Mesendoderm (in vitro differentiated cells): ENCODE measurements at regions not wholly inside any gene's neighbourhood (a gene's known extent, or its start where the extent isn't known, plus 50 kb on each side); places are given as distances from the start of the nearest gene placed in this dataset.

Experiments
- DNase-seq: peaks from one replicate; pipeline ENCODE4 v3.0.0; 2013
- H2AK5ac ChIP-seq: 2 replicates; pipeline ENCODE4 v1.6.1; 2013; ENCODE audit warnings: low read length, inconsistent platforms
- H2BK120ac ChIP-seq: 2 replicates; pipeline ENCODE4 v1.6.1; 2013; ENCODE audit warnings: low read depth, mild to moderate bottlenecking, low read length, moderate library complexity, mixed read lengths
- H2BK15ac ChIP-seq: replicated peaks from 2 replicates; pipeline ENCODE4 v1.6.1; 2013; ENCODE audit warnings: low read depth, mild to moderate bottlenecking, moderate library complexity
- H2BK5ac ChIP-seq: 2 replicates; pipeline ENCODE4 v1.6.1; 2013; ENCODE audit warnings: low read length, inconsistent platforms
- H3K18ac ChIP-seq: 2 replicates; pipeline ENCODE4 v1.6.1; 2013; ENCODE audit warnings: mild to moderate bottlenecking, low read length, mixed read lengths
- H3K23ac ChIP-seq: one replicate; pipeline ENCODE4 v1.6.1; 2013; ENCODE audit warnings: low read length
- H3K27ac ChIP-seq: 2 replicates; pipeline ENCODE4 v1.5.1; 2013; ENCODE audit warnings: low read depth, mild to moderate bottlenecking, inconsistent platforms, low read length, moderate library complexity
- H3K27me3 ChIP-seq: 2 replicates; pipeline ENCODE4 v1.6.1; 2013; ENCODE audit warnings: low read length, control low read depth, mild to moderate bottlenecking, inconsistent platforms; ENCODE audit not compliant: insufficient read depth, poor library complexity
- H3K36me3 ChIP-seq: 2 replicates; pipeline ENCODE4 v1.6.1; 2013; ENCODE audit warnings: low read length, inconsistent platforms; ENCODE audit not compliant: control insufficient read depth, insufficient read depth
- H3K4ac ChIP-seq: one replicate; pipeline ENCODE4 v1.6.1; 2013; ENCODE audit warnings: low read depth, mild to moderate bottlenecking, low read length, moderate library complexity
- H3K4me1 ChIP-seq: 2 replicates; pipeline ENCODE4 v1.6.1; 2013; ENCODE audit warnings: low read depth, low read length, inconsistent platforms; ENCODE audit not compliant: control insufficient read depth
- H3K4me2 ChIP-seq: 2 replicates; pipeline ENCODE4 v1.6.1; 2013; ENCODE audit warnings: low read length
- H3K4me3 ChIP-seq: 2 replicates; pipeline ENCODE4 v1.5.1; 2013; ENCODE audit warnings: mild to moderate bottlenecking, low read length
- H3K56ac ChIP-seq: one replicate; pipeline ENCODE4 v1.6.1; 2013; ENCODE audit warnings: low read length
- H3K79me1 ChIP-seq: 2 replicates; pipeline ENCODE4 v1.6.1; 2013; ENCODE audit warnings: low read length, inconsistent platforms
- H3K79me2 ChIP-seq: 2 replicates; pipeline ENCODE4 v1.6.1; 2013; ENCODE audit warnings: mild to moderate bottlenecking, low read length; ENCODE audit not compliant: control insufficient read depth, insufficient read depth
- H3K9ac ChIP-seq: 2 replicates; pipeline ENCODE4 v1.6.1; 2013; ENCODE audit warnings: low read length, inconsistent platforms
- H4K5ac ChIP-seq: one replicate; pipeline ENCODE4 v1.6.1; 2013; ENCODE audit warnings: low read length
- H4K8ac ChIP-seq: one replicate; pipeline ENCODE4 v1.6.1; 2013; ENCODE audit warnings: low read depth, mild to moderate bottlenecking, control low read depth, low read length, moderate library complexity
- WGBS: extraction: QIAGEN DNeasy Blood & Tissue Kit; methylation state at CpG from one replicate; pipeline ENCODE4 v1.1.7; 2013; ENCODE audit warnings: low lambda C conversion rate, missing lambda C conversion rate; ENCODE audit not compliant: insufficient coverage; ENCODE audit errors: extremely low coverage; 5-methylcytosine and 5-hydroxymethylcytosine counted together

GRCh38 chr17:6196355-6196754 is 126.2 kb downstream of the WSCD1 start:
- Histone ChIP-seq H3K4me1 (no peaks in the 10 kb centered on the region), H3K79me1 (no peaks in the 10 kb centered on the region), H4K5ac (no peak overlapping the region), H3K4ac (no peak overlapping the region), H3K18ac (no peak overlapping the region), H3K79me2 (no peaks in the 10 kb centered on the region), H2BK5ac (no peak overlapping the region), H2AK5ac (no peak overlapping the region), H4K8ac (no peak overlapping the region), H3K56ac (no peak overlapping the region), H3K4me3 (no peak overlapping the region), H3K4me2 (no peak overlapping the region), H3K36me3 (no peaks in the 10 kb centered on the region), H2BK15ac (no peak overlapping the region), H3K27me3 (no peaks in the 10 kb centered on the region), H3K9ac (no peak overlapping the region), H3K23ac (no peak overlapping the region), H2BK120ac (no peak overlapping the region), H3K27ac (no peak overlapping the region)
- no CpG with 5 or more reads among the region's 4 CpGs for WGBS
- no peak for DNase-seq

DNA sequence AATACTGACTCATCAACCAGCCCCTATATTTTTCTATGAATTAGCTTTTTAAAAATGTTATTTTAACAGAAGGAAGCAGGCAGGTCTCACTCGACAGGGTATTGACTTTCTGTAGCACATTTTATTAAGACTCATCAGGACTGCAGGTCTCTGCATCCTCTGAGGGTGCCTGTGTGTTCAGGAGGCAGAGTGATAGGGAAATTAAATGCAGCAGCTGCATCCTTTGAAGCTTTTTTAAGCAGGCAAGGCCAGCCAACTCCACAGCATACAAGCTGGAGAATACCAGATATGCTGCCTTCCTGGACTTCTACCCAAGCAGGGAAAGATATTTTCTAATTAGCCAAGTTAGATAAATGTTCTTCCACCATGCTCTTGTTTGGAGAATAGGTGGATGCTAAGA is 124.9 kb downstream of the WSCD1 start:
- DNase-seq: no peak
- H3K36me3 ChIP-seq: no peaks in the 10 kb centered on the region
- H3K27ac ChIP-seq: no peak overlapping the region
- no peak overlapping the region for H4K5ac ChIP-seq
- H2BK5ac ChIP-seq: no peak overlapping the region
- no peak overlapping the region for H3K9ac ChIP-seq
- no peak overlapping the region for H3K4me3 ChIP-seq
- H3K23ac ChIP-seq: no peak overlapping the region
- H3K4me1 ChIP-seq: no peaks in the 10 kb centered on the region
- H2BK120ac ChIP-seq: no peak overlapping the region
- WGBS: no CpG with 5 or more reads among the region's 1 CpG
- no peak overlapping the region for H3K18ac ChIP-seq
- no peak overlapping the region for H2AK5ac ChIP-seq
- H3K79me2 ChIP-seq: no peaks in the 10 kb centered on the region
- no peaks in the 10 kb centered on the region for H3K27me3 ChIP-seq
- no peak overlapping the region for H3K4ac ChIP-seq
- H4K8ac ChIP-seq: no peak overlapping the region
- no peak overlapping the region for H3K56ac ChIP-seq
- no peak overlapping the region for H3K4me2 ChIP-seq
- H2BK15ac ChIP-seq: no peak overlapping the region
- no peaks in the 10 kb centered on the region for H3K79me1 ChIP-seq

DNA sequence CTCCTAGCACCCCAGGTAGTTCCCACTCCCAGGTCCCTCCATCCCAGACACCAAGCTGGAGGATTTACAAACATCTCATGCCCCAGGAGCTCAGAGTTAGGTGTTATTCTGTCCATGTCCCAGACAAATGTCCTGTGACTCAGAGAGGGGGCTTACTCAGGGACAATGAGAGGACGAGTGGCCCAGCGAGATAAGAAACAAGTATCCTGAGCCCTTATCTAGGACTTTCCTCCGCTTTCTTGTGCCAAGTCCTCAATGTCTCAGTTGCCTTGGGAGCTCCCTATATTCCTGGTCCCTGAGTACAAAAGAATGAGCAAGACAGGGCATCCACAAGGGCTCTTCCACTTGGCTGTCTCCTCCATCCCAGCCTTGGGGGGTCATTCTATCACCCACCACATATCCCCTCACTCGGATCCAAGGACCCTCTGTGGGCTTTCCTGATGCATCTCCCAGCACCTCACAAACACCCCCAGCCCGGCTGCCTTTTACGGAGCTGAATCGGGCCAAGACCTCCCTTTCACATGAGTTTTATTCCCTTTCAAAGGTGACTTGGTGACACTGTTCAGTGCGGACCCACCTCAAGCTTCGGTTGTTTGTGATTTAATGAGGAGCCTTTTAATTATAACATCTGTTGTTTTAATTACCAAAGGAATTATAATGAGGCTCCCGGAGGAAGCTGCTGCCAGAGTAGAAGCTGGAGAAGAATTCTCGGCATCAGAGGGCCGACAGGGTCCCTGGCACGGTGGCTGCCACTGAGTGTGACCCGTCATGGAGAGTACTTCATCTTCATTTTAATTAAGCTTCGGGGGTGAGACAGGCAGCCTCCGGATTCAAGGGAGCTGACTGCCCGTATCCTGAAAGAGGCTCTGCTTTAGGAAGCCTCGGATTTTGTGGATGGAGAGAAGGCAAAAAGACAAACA is 121.5 kb downstream of the WSCD1 start:
- no peak overlapping the region for H3K27ac ChIP-seq
- no peak overlapping the region for H4K8ac ChIP-seq
- H3K36me3 ChIP-seq: no peaks in the 10 kb centered on the region
- H3K4me1 ChIP-seq: no peaks in the 10 kb centered on the region
- H2AK5ac ChIP-seq: no peak overlapping the region
- H2BK15ac ChIP-seq: no peak overlapping the region
- no peak overlapping the region for H3K4me2 ChIP-seq
- no peaks in the 10 kb centered on the region for H3K79me1 ChIP-seq
- no peak overlapping the region for H2BK5ac ChIP-seq
- H2BK120ac ChIP-seq: no peak overlapping the region
- no peak for DNase-seq
- H3K18ac ChIP-seq: no peak overlapping the region
- no peak overlapping the region for H3K23ac ChIP-seq
- no peaks in the 10 kb centered on the region for H3K27me3 ChIP-seq
- no peak overlapping the region for H3K9ac ChIP-seq
- H3K4ac ChIP-seq: no peak overlapping the region
- no peak overlapping the region for H3K56ac ChIP-seq
- H3K4me3 ChIP-seq: no peak overlapping the region
- no peaks in the 10 kb centered on the region for H3K79me2 ChIP-seq
- no peak overlapping the region for H4K5ac ChIP-seq
- no CpG with 5 or more reads among the region's 18 CpGs for WGBS

GRCh38 chr17:6187836-6188235 is 117.7 kb downstream of the WSCD1 start:
- WGBS: no CpG with 5 or more reads among the region's 10 CpGs
- no peak overlapping the region for H3K4me3 ChIP-seq
- no peak overlapping the region for H2BK5ac ChIP-seq
- no peak overlapping the region for H3K9ac ChIP-seq
- H3K4me1 ChIP-seq: no peaks in the 10 kb centered on the region
- H3K79me1 ChIP-seq: no peaks in the 10 kb centered on the region
- no peak overlapping the region for H3K56ac ChIP-seq
- no peak overlapping the region for H3K23ac ChIP-seq
- no peak overlapping the region for H3K18ac ChIP-seq
- H3K27ac ChIP-seq: no peak overlapping the region
- H3K27me3 ChIP-seq: no peaks in the 10 kb centered on the region
- no peak overlapping the region for H3K4ac ChIP-seq
- no peak overlapping the region for H2AK5ac ChIP-seq
- DNase-seq: no peak
- H3K36me3 ChIP-seq: no peaks in the 10 kb centered on the region
- no peak overlapping the region for H2BK15ac ChIP-seq
- no peak overlapping the region for H3K4me2 ChIP-seq
- H3K79me2 ChIP-seq: no peaks in the 10 kb centered on the region
- H4K5ac ChIP-seq: no peak overlapping the region
- no peak overlapping the region for H2BK120ac ChIP-seq
- H4K8ac ChIP-seq: no peak overlapping the region

DNA sequence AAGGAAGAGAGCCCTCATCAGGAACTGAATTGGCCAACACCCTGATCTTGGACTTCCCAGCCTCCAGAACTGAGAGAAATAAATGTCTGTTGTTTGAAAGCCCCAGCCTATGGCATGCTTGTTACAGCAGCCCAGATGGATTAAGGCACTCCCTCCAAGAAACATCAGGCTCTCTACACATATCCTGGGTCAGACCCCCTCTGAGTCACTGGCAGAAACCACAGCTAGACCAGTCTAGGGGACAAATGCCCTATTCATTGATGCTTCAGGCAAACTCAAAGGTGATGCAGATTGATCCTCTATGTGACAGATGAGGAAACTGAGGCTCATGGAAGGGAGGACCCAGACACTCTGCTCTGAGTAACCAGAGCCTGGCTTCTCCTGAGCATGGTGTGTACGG is 116.8 kb downstream of the WSCD1 start:
- Histone ChIP-seq H3K4me1 (no peaks in the 10 kb centered on the region), H3K56ac (no peak overlapping the region), H2BK120ac (no peak overlapping the region), H3K23ac (no peak overlapping the region), H2BK5ac (no peak overlapping the region), H4K5ac (no peak overlapping the region), H3K36me3 (no peaks in the 10 kb centered on the region), H3K4me2 (no peak overlapping the region), H2AK5ac (no peak overlapping the region), H3K79me2 (no peaks in the 10 kb centered on the region), H3K9ac (no peak overlapping the region), H3K4me3 (no peak overlapping the region), H3K18ac (no peak overlapping the region), H2BK15ac (no peak overlapping the region), H3K79me1 (no peaks in the 10 kb centered on the region), H4K8ac (no peak overlapping the region), H3K4ac (no peak overlapping the region), H3K27me3 (no peaks in the 10 kb centered on the region), H3K27ac (no peak overlapping the region)
- no peak for DNase-seq
- no CpG with 5 or more reads among the region's 1 CpG for WGBS

DNA sequence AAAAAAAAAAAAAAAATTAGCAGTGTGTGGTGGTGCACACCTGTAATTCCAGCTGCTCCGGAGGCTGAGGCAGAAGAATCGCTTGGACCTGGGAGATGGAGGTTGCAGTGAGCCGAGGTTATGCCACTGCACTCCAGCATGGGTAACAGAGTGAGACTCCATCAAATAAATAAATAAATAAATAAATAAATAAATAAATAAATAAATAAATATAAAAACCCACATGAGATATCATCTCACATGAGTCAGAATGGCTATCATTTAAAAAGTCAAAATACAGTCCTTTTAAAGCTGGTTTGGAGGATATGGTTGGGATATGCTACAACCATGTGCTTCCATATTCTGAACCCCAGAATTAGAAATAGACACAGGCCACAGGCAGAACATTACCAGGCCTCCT is 114.3 kb downstream of the WSCD1 start:
- no peak overlapping the region for H4K8ac ChIP-seq
- no peaks in the 10 kb centered on the region for H3K36me3 ChIP-seq
- DNase-seq: no peak
- no CpG with 5 or more reads among the region's 3 CpGs for WGBS
- no peak overlapping the region for H2BK5ac ChIP-seq
- H2BK120ac ChIP-seq: no peak overlapping the region
- no peaks in the 10 kb centered on the region for H3K4me1 ChIP-seq
- no peak overlapping the region for H2AK5ac ChIP-seq
- H3K23ac ChIP-seq: no peak overlapping the region
- no peak overlapping the region for H3K4ac ChIP-seq
- H3K27me3 ChIP-seq: no peaks in the 10 kb centered on the region
- no peak overlapping the region for H2BK15ac ChIP-seq
- H4K5ac ChIP-seq: no peak overlapping the region
- H3K4me2 ChIP-seq: no peak overlapping the region
- no peak overlapping the region for H3K18ac ChIP-seq
- no peak overlapping the region for H3K56ac ChIP-seq
- H3K79me1 ChIP-seq: no peaks in the 10 kb centered on the region
- H3K4me3 ChIP-seq: no peak overlapping the region
- H3K9ac ChIP-seq: no peak overlapping the region
- no peak overlapping the region for H3K27ac ChIP-seq
- no peaks in the 10 kb centered on the region for H3K79me2 ChIP-seq
